ENCODE measurements at regions not wholly inside any gene's neighbourhood (a gene's known extent, or its start where the extent isn't known, plus 50 kb on each side); places are given as distances from the start of the nearest gene placed in this dataset.
"Not testable (repeated sequence)": the region's sequence is repeated elsewhere in the genome, so short reads cannot be mapped to it uniquely, and the experiment has no call there.

DNA sequence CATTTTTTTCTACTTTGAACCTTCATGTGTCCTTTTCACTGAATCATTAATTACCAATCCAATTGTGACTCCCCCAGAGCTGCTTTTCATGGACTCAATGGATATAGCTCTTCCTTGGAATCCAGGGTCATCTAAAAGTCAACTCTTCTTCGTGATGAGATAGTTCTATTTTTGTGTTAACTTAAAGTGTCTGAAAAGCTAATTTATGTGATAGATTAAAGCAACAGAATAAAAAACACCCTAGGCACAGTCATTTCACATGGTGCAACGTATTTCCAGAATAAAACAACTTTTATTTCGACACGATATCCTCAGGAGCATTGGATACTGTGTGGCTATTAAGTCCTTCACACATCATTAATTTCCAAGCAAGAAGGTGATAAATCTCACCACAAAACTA, 250.6 kb upstream of the SPHKAP start:
- intact Hi-C loops (cut with DNase I), result no loop called here
- no peak overlapping the region for H3K4me3 ChIP-seq
- DNase-seq (ENCODE audit: extremely low spot score), result no peak
- 20% methylated on average over 4 of the region's 4 CpGs for WGBS
- no peak overlapping the region for H3K27ac ChIP-seq (replicated peaks in 1 of 4)
- H3K4me1 ChIP-seq, result no peaks in the 10 kb centered on the region
- no peak for TF ChIP-seq POLR2AphosphoS5 (IDR thresholded peaks at IDR 0.05)
- TF ChIP-seq, protein P1, sequence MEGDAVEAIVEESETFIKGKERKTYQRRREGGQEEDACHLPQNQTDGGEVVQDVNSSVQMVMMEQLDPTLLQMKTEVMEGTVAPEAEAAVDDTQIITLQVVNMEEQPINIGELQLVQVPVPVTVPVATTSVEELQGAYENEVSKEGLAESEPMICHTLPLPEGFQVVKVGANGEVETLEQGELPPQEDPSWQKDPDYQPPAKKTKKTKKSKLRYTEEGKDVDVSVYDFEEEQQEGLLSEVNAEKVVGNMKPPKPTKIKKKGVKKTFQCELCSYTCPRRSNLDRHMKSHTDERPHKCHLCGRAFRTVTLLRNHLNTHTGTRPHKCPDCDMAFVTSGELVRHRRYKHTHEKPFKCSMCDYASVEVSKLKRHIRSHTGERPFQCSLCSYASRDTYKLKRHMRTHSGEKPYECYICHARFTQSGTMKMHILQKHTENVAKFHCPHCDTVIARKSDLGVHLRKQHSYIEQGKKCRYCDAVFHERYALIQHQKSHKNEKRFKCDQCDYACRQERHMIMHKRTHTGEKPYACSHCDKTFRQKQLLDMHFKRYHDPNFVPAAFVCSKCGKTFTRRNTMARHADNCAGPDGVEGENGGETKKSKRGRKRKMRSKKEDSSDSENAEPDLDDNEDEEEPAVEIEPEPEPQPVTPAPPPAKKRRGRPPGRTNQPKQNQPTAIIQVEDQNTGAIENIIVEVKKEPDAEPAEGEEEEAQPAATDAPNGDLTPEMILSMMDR (IDR thresholded peaks at IDR 0.05), result no peak
- no peak for TF ChIP-seq EP300 (IDR thresholded peaks at IDR 0.05)
- TF ChIP-seq POLR2A (IDR thresholded peaks at IDR 0.05; ENCODE audit: low read depth), result no peak
- peaks cover 0 to 13% (median 4%) of the 10 kb centered on the region in 4 donors for H3K9me3 ChIP-seq
- H3K36me3 ChIP-seq, result no peaks in the 10 kb centered on the region
- no peaks in the 10 kb centered on the region for H3K27me3 ChIP-seq

DNA sequence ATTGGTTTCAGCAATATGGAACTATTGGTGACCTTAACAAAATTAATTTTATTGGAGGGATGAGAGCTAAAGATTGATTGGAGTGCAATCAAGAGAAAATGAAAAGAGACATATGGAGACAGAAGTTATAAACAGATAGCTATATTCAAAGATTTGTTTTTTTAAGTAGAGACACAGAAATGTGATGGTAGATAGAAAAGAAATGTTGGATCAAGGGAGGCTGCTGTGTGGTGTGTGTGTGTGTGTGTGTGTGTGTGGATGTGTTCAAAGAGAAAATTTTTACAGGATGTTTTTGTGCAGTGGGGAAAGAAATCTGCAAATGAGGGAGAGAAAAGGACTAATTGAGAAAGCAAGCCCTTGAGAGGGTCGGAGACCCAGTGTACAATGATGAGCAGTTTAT, 249.5 kb upstream of the SPHKAP start:
- intact Hi-C loops (cut with DNase I), result no loop called here
- 25% methylated on average over 1 of the region's 1 CpG for WGBS
- no peak for DNase-seq (ENCODE audit: extremely low spot score)
- H3K27ac ChIP-seq (replicated peaks in 1 of 4), result no peak overlapping the region
- TF ChIP-seq POLR2A (IDR thresholded peaks at IDR 0.05; ENCODE audit: low read depth), result no peak
- TF ChIP-seq, protein P1 (IDR thresholded peaks at IDR 0.05), result no peak
- TF ChIP-seq POLR2AphosphoS5 (IDR thresholded peaks at IDR 0.05), result no peak
- no peak for TF ChIP-seq EP300 (IDR thresholded peaks at IDR 0.05)
- no peaks in the 10 kb centered on the region for H3K4me1 ChIP-seq
- H3K4me3 ChIP-seq, result no peak overlapping the region
- no peaks in the 10 kb centered on the region for H3K36me3 ChIP-seq
- no peaks in the 10 kb centered on the region for H3K27me3 ChIP-seq
- peaks cover 0 to 21% (median 7%) of the 10 kb centered on the region in 4 donors for H3K9me3 ChIP-seq

DNA sequence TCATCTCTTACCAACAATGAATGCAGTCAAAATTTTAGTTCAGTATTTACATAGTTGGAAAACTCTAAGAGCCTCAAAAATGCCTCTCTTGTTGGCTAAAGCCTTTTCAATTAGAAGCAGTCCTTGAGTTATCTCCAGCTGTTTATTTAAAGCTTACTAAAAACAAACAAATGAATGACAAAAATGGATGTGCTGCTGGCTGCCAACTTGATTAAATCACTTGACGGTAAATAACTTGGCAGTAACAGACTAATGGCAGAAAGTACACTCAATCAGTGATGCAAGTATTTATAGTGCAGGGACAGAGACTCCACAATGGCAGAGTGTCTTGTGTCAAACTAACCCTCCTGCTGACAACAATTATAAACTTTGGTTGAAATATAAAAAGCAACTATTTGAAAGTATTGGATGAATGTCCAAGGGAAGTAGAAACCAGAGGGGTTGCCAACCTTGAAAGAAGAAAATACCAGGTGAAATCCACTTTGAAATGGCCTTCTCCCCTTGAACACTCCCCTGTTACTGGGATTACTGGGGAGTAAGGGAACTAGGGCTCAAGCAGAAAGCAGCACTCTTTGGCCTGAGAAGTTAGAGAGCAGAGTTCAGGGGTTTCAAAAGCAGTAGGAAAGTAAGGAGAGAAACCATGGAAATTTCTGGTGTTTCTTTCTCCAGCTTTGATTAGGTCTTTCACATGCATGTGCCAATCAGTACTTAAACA, 245.2 kb upstream of the SPHKAP start:
- H3K36me3 ChIP-seq, result no peaks in the 10 kb centered on the region
- no peak overlapping the region for H3K27ac ChIP-seq (replicated peaks in 1 of 4)
- H3K9me3 ChIP-seq, result peaks cover 0 to 21% (median 7%) of the 10 kb centered on the region in 4 donors
- H3K4me3 ChIP-seq, result no peak overlapping the region
- TF ChIP-seq POLR2AphosphoS5 (IDR thresholded peaks at IDR 0.05) (no peak), POLR2A (IDR thresholded peaks at IDR 0.05; ENCODE audit: low read depth) (no peak), EP300 (IDR thresholded peaks at IDR 0.05) (no peak)
- TF ChIP-seq, protein P1 (IDR thresholded peaks at IDR 0.05), result no peak
- no peaks in the 10 kb centered on the region for H3K27me3 ChIP-seq
- H3K4me1 ChIP-seq, result no peaks in the 10 kb centered on the region
- intact Hi-C loops (cut with DNase I), result no loop called here
- WGBS, result 22% methylated on average over 1 of the region's 1 CpG
- no peak for DNase-seq (ENCODE audit: extremely low spot score)

DNA sequence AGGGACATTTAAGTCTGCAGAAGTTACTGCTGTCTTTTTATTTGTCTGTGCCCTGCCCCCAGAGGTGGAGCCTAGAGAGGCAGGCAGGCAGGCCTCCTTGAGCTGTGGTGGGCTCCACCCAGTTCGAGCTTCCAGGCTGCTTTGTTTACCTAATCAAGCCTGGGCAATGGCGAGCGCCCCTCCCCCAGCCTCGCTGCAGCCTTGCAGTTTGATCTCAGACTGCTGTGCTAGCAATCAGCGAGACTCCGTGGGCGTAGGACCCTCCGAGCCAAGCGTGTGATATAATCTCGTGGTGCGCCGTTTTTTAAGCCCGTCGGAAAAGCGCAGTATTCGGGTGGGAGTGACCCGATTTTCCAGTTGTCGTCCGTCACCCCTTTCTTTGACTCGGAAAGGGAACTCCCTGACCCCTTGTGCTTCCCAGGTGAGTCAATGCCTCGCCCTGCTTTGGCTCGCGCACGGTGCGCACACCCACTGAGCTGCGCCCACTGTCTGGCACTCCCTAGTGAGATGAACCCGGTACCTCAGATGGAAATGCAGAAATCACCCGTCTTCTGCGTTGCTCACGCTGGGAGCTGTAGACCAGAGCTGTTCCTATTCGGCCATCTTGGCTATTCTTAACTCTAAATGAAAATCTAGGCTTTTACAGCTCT, 244.0 kb upstream of the SPHKAP start:
- H3K4me3 ChIP-seq; H3K27me3 ChIP-seq; H3K36me3 ChIP-seq; H3K4me1 ChIP-seq; DNase-seq (ENCODE audit: extremely low spot score); H3K27ac ChIP-seq (replicated peaks in 1 of 4); intact Hi-C loops (cut with DNase I): not testable (repeated sequence)
- 79% methylated on average over 26 of the region's 31 CpGs for WGBS
- H3K9me3 ChIP-seq, result peaks cover 0 to 21% (median 7%) of the 10 kb centered on the region in 4 donors

DNA sequence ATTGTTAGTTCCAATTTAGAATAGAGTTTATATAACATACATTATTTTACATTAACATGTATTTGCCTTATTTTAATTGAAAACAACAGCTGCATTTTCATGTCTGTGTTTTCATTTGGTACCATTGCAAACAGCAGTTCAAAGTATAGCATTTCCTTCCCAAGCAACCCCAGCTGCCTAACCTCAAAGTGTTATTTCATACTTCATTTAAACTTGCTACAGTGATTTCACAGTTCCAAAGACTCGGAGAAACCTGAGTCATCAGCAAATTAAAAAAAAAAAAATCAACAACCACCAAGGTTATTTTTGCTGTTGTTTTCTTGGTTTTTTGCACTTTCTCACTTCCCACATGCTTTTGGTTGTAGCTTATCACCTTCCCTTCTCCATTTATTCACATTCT, 236.5 kb upstream of the SPHKAP start:
- TF ChIP-seq POLR2A (IDR thresholded peaks at IDR 0.05; ENCODE audit: low read depth) (no peak), POLR2AphosphoS5 (IDR thresholded peaks at IDR 0.05) (no peak), EP300 (IDR thresholded peaks at IDR 0.05) (no peak)
- TF ChIP-seq, protein P1 (IDR thresholded peaks at IDR 0.05), result no peak
- Histone ChIP-seq H3K4me1 (no peaks in the 10 kb centered on the region), H3K4me3 (no peak overlapping the region), H3K27me3 (no peaks in the 10 kb centered on the region), H3K27ac (replicated peaks in 1 of 4) (no peak overlapping the region), H3K36me3 (no peaks in the 10 kb centered on the region), H3K9me3 (no peaks in the 10 kb centered on the region)
- no peak for DNase-seq (ENCODE audit: extremely low spot score)
- WGBS, result 10% methylated on average over 1 of the region's 1 CpG
- intact Hi-C loops (cut with DNase I), result no loop called here
